MCF 10A (cell line): ENCODE measurements at regions not wholly inside any gene's neighbourhood (a gene's known extent, or its start where the extent isn't known, plus 50 kb on each side); places are given as distances from the start of the nearest gene placed in this dataset.

Experiments used
- BruUV-seq: library from RNA; stranded (reverse); fragments of 400-500 nt; replicated peaks from 2 replicates; lab custom pipeline; 2021; lab: Mats Ljungman, UMichigan
- CTCF ChIA-PET: fragments of 300-600 bp; sonication (Branson Sonifier 250); formaldehyde crosslinking; extraction: SDS; loops from one replicate; lab custom pipeline; 2021; ENCODE audit warnings: antibody characterized with exemption, inconsistent platforms; lab: Yijun Ruan, JAX
- POLR2A ChIA-PET: fragments of 300-600, 350-650 bp; sonication (Branson Sonifier 250); formaldehyde crosslinking; extraction: SDS; loops from one replicate; lab custom pipeline; 2020; ENCODE audit warnings: antibody characterized with exemption, inconsistent platforms; lab: Yijun Ruan, JAX
- DNase-seq: peaks from one replicate; pipeline ENCODE4 v3.0.0-alpha.2; 2018; ENCODE audit not compliant: unreplicated experiment
- H3K27ac Mint-ChIP-seq: one replicate; pipeline ENCODE4 v1.8.0; 2022; ENCODE audit warnings: mild to moderate bottlenecking, low read depth, mixed read lengths; ENCODE audit not compliant: unreplicated experiment
- H3K27me3 Mint-ChIP-seq: one replicate; pipeline ENCODE4 v1.8.0; 2022; ENCODE audit warnings: mixed read lengths; ENCODE audit not compliant: insufficient read depth, unreplicated experiment
- H3K36me3 Mint-ChIP-seq: one replicate; pipeline ENCODE4 v1.8.0; 2022; ENCODE audit warnings: mild to moderate bottlenecking, moderate library complexity, mixed read lengths; ENCODE audit not compliant: insufficient read depth, unreplicated experiment
- H3K4me1 Mint-ChIP-seq: one replicate; pipeline ENCODE4 v1.8.0; 2022; ENCODE audit warnings: mixed read lengths; ENCODE audit not compliant: insufficient read depth, unreplicated experiment
- H3K4me3 Mint-ChIP-seq: one replicate; pipeline ENCODE4 v1.8.0; 2022; ENCODE audit warnings: mild to moderate bottlenecking, moderate library complexity, mixed read lengths; ENCODE audit not compliant: unreplicated experiment
- H3K9me3 Mint-ChIP-seq: one replicate; pipeline ENCODE4 v1.8.0; 2022; ENCODE audit warnings: mixed read lengths; ENCODE audit not compliant: unreplicated experiment
- intact Hi-C: fragments of 100-400 bp; cut with micrococcal nuclease; formaldehyde crosslinking; loops from 2 replicates; pipeline ENCODE4 v1.14.1; 2022
- TF ChIP-seq, protein P1 (sequence below): fragments of 200-600 bp; IDR thresholded peaks from one replicate; pipeline ENCODE4 v1.8.0; 2022; ENCODE audit warnings: antibody characterized with exemption, mild to moderate bottlenecking; ENCODE audit not compliant: unreplicated experiment

DNA sequence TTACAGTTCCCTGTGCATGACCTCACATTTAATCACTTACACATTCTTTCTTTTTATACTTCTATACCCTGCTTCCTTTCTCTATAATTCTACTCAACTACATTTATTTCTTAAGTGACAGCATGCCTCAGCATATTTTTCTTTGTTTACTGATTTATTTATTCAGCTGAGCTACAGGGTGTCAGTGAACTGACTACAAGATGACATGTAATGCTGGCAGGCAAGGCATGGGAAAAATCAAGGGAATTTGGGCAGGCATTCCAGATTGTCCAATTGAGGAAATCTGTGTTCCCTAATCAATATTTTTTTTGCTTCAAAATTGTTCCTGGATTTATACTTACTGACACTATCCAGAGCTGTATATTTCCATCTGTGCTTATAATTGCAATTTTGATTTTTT, 875.5 kb downstream of the C4orf33 start:
- Mint-ChIP-seq H3K27ac (no peak overlapping the region), H3K4me1 (no peaks in the 10 kb centered on the region), H3K9me3 (no peaks in the 10 kb centered on the region), H3K4me3 (no peak overlapping the region), H3K36me3 (no peaks in the 10 kb centered on the region), H3K27me3 (no peaks in the 10 kb centered on the region)
- no peak for DNase-seq
- intact Hi-C loops: no loop called here
- ChIA-PET CTCF (interaction anchor here (1.1 kb wide), 3 partner anchors 13 to 387 kb away, joined by 3 to 4 read pairs (median 3); no protein-coding TSS in a partner anchor), POLR2A (interaction anchor here (1.0 kb wide), 1 partner anchor 18 kb away, joined by 3 read pairs; no protein-coding TSS in a partner anchor)
- TF ChIP-seq, protein P1, sequence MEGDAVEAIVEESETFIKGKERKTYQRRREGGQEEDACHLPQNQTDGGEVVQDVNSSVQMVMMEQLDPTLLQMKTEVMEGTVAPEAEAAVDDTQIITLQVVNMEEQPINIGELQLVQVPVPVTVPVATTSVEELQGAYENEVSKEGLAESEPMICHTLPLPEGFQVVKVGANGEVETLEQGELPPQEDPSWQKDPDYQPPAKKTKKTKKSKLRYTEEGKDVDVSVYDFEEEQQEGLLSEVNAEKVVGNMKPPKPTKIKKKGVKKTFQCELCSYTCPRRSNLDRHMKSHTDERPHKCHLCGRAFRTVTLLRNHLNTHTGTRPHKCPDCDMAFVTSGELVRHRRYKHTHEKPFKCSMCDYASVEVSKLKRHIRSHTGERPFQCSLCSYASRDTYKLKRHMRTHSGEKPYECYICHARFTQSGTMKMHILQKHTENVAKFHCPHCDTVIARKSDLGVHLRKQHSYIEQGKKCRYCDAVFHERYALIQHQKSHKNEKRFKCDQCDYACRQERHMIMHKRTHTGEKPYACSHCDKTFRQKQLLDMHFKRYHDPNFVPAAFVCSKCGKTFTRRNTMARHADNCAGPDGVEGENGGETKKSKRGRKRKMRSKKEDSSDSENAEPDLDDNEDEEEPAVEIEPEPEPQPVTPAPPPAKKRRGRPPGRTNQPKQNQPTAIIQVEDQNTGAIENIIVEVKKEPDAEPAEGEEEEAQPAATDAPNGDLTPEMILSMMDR: no peak
- no TSS peak for BruUV-seq

DNA sequence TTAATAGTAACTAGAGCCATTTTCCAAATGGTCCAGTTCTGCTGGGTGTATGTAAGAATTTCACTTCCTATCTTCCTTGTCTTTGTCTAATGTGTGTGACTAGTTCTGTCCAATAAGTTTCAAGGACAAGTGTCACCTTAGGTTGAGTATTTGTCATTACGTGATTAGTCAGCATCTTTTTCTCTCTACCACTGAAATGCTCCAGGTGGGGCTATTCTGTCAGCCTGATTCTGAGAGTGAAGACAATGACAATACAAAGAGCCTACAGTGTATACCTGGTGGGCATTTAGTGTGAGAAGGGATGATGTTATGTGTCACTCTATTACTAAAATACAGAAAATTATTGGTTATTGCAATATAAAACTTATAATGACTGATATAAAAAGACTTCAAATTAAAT, 876.3 kb downstream of the C4orf33 start:
- no TSS peak for BruUV-seq
- H3K4me1 Mint-ChIP-seq: no peaks in the 10 kb centered on the region
- CTCF ChIA-PET: interaction anchor here (1.1 kb wide), 1 partner anchor 13 kb away, joined by 3 read pairs; no protein-coding TSS in a partner anchor

DNA sequence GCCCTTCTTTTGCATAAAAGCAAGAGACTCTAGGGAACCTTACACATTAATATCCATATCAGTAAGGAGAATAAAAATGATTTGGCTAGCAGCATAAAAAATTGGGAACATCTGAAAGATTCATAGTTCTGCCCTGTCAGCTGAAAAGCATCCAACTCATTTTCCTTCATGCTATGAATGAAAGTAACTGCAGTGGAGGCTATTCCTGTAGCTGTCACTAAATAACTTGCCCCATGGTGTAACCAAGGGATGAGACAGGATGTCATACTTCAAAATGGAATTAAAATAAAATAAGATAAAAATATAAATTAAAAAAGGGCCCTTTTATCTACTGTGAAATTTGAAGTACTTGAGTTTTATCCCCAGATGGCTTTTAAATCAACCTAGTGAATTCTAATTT, 878.8 kb downstream of the C4orf33 start:
- TF ChIP-seq, protein P1: no peak
- DNase-seq: no peak
- Mint-ChIP-seq H3K27me3 (no peaks in the 10 kb centered on the region), H3K36me3 (no peaks in the 10 kb centered on the region), H3K4me3 (no peak overlapping the region), H3K4me1 (no peaks in the 10 kb centered on the region), H3K27ac (no peak overlapping the region), H3K9me3 (no peaks in the 10 kb centered on the region)
- ChIA-PET POLR2A (no interaction called here), CTCF (interaction anchor here (0.6 to 1.1 kb wide), 2 partner anchors 295 to 1153 kb away, joined by 3 to 4 read pairs; no protein-coding TSS in a partner anchor)
- BruUV-seq: no TSS peak
- intact Hi-C loops: no loop called here

More for the DNA sequence above, 876.3 kb downstream of the C4orf33 start:
- intact Hi-C loops: no loop called here
- Mint-ChIP-seq H3K36me3 (no peaks in the 10 kb centered on the region), H3K27ac (no peak overlapping the region), H3K9me3 (no peaks in the 10 kb centered on the region), H3K27me3 (no peaks in the 10 kb centered on the region), H3K4me3 (no peak overlapping the region)
- TF ChIP-seq, protein P1: no peak
- peak; percentile 1 for DNase-seq
- POLR2A ChIA-PET: interaction anchor here (1.0 kb wide), 1 partner anchor 17 kb away, joined by 3 read pairs; no protein-coding TSS in a partner anchor

DNA sequence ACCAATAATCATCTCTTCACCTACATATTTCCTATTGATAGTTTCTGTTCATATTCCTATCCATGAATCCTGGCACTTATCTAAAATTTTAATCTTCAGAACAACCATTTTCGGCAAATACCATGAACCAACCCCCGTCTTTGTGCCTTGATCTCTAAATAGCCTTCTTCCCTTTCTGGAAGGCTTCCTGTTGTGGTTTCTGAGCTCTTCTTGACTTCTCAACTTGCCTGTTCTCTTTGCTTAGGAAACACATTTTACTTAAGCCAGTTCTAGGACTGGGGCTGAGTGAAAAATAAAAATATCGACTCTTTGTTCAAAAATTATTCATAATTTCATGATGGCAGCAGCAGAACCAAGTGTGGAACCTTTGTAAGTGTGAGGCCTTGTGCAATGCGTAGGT, 882.4 kb downstream of the C4orf33 start:
- Mint-ChIP-seq H3K4me1 (no peaks in the 10 kb centered on the region), H3K4me3 (no peak overlapping the region), H3K36me3 (no peaks in the 10 kb centered on the region), H3K27ac (no peak overlapping the region), H3K27me3 (no peaks in the 10 kb centered on the region), H3K9me3 (no peaks in the 10 kb centered on the region)
- BruUV-seq: no TSS peak
- ChIA-PET POLR2A (no interaction called here), CTCF (no interaction called here)
- DNase-seq: no peak
- intact Hi-C loops: no loop called here
- TF ChIP-seq, protein P1: no peak
